CD4-positive, alpha-beta T cell (primary cell): ENCODE measurements at regions not wholly inside any gene's neighbourhood (a gene's known extent, or its start where the extent isn't known, plus 50 kb on each side); places are given as distances from the start of the nearest gene placed in this dataset.

Experiments used
- ATAC-seq: fragments of 200-7000 bp; cut with Tn5 transposase; one replicate; pipeline ENCODE4 v1.10.0; 2022; ENCODE audit warnings: mild to moderate bottlenecking; ENCODE audit not compliant: poor library complexity
- CTCF ChIA-PET: fragments of 350-600 bp; sonication (Branson Sonifier 250); formaldehyde crosslinking; loops from one replicate; lab custom pipeline; 2021; ENCODE audit warnings: antibody characterized with exemption, inconsistent platforms; lab: Charles Lee
- POLR2A ChIA-PET: fragments of 350-600 bp; sonication (Branson Sonifier 250); formaldehyde crosslinking; loops from one replicate; lab custom pipeline; 2021; ENCODE audit warnings: antibody characterized with exemption, inconsistent platforms; lab: Charles Lee
- DNase-seq, 14 experiments: peaks; one replicate each; pipeline ENCODE4 v3.0.0-alpha.2; 2013 to 2020; ENCODE audit warnings: mixed read lengths in 2 of 14
- H3K27ac ChIP-seq, 2 donors: one replicate each; pipeline versions ENCODE4 v1.5.1 to v1.7.0; 2013; ENCODE audit warnings: low read length in 2 of 2, low read depth in 1 of 2, mild to moderate bottlenecking in 1 of 2
- H3K27me3 ChIP-seq, 2 experiments: 1 replicate in 1 of 2; 2 replicates in 1 of 2; pipeline versions ENCODE4 v1.6.1 to v1.7.0; 2013; ENCODE audit warnings: low read length in 2 of 2, control low read depth in 1 of 2, mild to moderate bottlenecking in 1 of 2, moderate library complexity in 1 of 2; ENCODE audit not compliant: insufficient read depth in 2 of 2, control insufficient read depth in 1 of 2
- H3K36me3 ChIP-seq: one replicate; pipeline ENCODE4 v1.6.1; 2013; ENCODE audit warnings: low read length, control low read depth; ENCODE audit not compliant: insufficient read depth
- H3K4me1 ChIP-seq: one replicate; pipeline ENCODE4 v1.6.1; 2013; ENCODE audit warnings: low read length, control low read depth; ENCODE audit not compliant: insufficient read depth
- H3K4me3 ChIP-seq: one replicate; pipeline ENCODE4 v1.5.1; 2013; ENCODE audit warnings: mild to moderate bottlenecking, low read length, moderate library complexity
- H3K9me3 ChIP-seq, 2 experiments: 1 replicate in 1 of 2; 2 replicates in 1 of 2; pipeline versions ENCODE4 v1.6.1 to v1.7.0; 2013; ENCODE audit warnings: low read length in 2 of 2, mild to moderate bottlenecking in 2 of 2, control low read depth in 1 of 2, moderate library complexity in 1 of 2; ENCODE audit not compliant: control insufficient read depth in 1 of 2, insufficient read depth in 1 of 2
- H3K27ac Mint-ChIP-seq: one replicate; pipeline ENCODE4 v1.8.0; 2020; ENCODE audit warnings: mixed read lengths
- H3K27me3 Mint-ChIP-seq: one replicate; pipeline ENCODE4 v1.8.0; 2021; ENCODE audit warnings: mixed read lengths
- H3K36me3 Mint-ChIP-seq: one replicate; pipeline ENCODE4 v1.8.0; 2021; ENCODE audit warnings: low read depth, mixed read lengths
- H3K4me1 Mint-ChIP-seq: one replicate; pipeline ENCODE4 v1.8.0; 2021; ENCODE audit warnings: low read depth, mixed read lengths
- H3K4me3 Mint-ChIP-seq: one replicate; pipeline ENCODE4 v1.8.0; 2020; ENCODE audit warnings: mild to moderate bottlenecking, mixed read lengths
- H3K9me3 Mint-ChIP-seq: one replicate; pipeline ENCODE4 v1.8.0; 2020; ENCODE audit warnings: mixed read lengths
- intact Hi-C, 2 experiments: fragments of 100-400 bp; cut with DNase I in 1 of 2; cut with micrococcal nuclease in 1 of 2; formaldehyde crosslinking; loops; one replicate each; pipeline versions ENCODE4 v1.15.1 to v1.9.0; 2023 to 2025; cut with DNase I, micrococcal nuclease
- TF ChIP-seq, protein P1 (sequence below): fragments of 200-600 bp; IDR thresholded peaks from one replicate; pipeline ENCODE4 v1.8.0; 2022; ENCODE audit warnings: antibody characterized with exemption, mild to moderate bottlenecking

DNA sequence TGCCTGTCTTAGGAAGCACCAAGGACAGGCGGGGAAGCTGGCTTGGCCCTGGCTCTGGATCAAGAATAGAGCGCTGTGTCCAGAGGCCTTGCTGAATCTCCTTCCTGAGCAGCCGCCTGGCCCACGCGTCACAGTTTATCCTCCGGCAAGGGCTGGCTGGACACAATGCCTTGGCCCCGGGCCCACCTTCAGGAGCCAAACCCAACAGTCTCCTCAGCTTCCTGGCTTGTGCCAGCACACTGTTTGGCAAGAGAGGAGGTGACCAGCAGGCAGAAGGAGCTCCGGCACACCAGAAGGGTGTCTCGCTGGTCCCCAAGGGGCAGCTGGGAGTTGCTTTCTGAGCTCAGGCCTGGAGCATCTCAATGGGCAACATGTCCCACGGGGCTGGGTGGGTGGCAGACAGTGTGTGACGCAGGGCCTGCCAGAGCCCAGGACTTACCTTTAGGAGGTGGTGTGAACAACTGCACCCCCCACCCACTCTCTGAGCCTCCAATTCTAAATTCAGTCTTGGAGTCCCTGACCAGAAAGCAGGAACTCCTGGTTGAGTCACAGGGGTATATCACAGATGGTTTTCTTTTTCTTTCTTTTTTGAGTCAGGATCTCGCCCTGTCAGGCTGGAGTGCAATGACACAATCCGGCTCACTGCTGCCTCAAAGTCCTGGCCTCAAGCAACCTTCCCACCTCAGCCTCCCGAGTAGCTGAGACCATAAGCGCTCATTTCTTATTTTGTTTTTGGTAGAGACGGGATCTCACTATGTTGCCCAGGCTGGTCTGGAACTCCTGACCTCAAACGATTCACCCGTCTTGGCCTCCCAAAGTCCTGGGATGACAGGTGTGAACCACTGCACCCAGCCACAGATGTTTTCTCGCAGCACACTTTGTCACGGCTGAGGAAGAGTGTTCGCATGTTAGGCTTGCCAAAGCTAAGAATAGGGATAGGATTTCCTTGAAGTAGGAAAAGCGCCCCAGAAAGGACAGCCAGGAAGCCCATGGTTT, 361.2 kb downstream of the BCOR start:
- intact Hi-C loops = loop anchor here in 1 of 2 experiments (10.0 kb wide), 2 partner anchors 318 to 428 kb away; no protein-coding TSS in a partner anchor
- no peaks in the 10 kb centered on the region for H3K27me3 ChIP-seq
- no peaks in the 10 kb centered on the region for H3K4me1 ChIP-seq
- TF ChIP-seq, protein P1, sequence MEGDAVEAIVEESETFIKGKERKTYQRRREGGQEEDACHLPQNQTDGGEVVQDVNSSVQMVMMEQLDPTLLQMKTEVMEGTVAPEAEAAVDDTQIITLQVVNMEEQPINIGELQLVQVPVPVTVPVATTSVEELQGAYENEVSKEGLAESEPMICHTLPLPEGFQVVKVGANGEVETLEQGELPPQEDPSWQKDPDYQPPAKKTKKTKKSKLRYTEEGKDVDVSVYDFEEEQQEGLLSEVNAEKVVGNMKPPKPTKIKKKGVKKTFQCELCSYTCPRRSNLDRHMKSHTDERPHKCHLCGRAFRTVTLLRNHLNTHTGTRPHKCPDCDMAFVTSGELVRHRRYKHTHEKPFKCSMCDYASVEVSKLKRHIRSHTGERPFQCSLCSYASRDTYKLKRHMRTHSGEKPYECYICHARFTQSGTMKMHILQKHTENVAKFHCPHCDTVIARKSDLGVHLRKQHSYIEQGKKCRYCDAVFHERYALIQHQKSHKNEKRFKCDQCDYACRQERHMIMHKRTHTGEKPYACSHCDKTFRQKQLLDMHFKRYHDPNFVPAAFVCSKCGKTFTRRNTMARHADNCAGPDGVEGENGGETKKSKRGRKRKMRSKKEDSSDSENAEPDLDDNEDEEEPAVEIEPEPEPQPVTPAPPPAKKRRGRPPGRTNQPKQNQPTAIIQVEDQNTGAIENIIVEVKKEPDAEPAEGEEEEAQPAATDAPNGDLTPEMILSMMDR = no peak
- CTCF ChIA-PET = no interaction called here
- Mint-ChIP-seq H3K4me1 (no peaks in the 10 kb centered on the region), H3K27me3 (no peaks in the 10 kb centered on the region), H3K36me3 (no peaks in the 10 kb centered on the region), H3K9me3 (no peaks in the 10 kb centered on the region), H3K27ac (no peak overlapping the region), H3K4me3 (no peak overlapping the region)
- no peak overlapping the region for H3K4me3 ChIP-seq
- H3K9me3 ChIP-seq = no peaks in the 10 kb centered on the region
- no peak for ATAC-seq
- no peak for DNase-seq
- POLR2A ChIA-PET = no interaction called here
- no peak overlapping the region for H3K27ac ChIP-seq
- no peaks in the 10 kb centered on the region for H3K36me3 ChIP-seq

DNA sequence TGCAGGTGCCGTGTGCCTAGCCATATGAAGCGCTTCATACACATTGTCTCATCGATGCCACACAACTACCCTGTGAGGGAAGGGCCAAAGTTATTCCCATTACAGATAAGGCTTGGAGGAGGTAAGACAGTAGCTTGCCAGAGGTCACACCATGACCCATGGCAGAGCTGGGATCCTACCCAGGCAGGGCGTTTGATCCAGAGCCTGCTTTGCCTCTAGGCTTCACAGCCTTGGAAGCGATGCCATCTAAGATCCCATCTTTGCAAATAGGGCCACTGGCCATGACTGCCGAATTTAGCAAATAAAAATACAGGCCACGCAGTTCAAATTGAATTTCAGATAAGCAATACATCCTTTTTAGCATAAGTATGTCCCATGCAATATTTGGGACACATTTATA, 358.2 kb downstream of the BCOR start:
- TF ChIP-seq, protein P1 = no peak
- H3K9me3 Mint-ChIP-seq = no peaks in the 10 kb centered on the region
- H3K27me3 ChIP-seq = no peaks in the 10 kb centered on the region
- DNase-seq (no peak), ATAC-seq (no peak)
- no peaks in the 10 kb centered on the region for H3K27me3 Mint-ChIP-seq
- no peaks in the 10 kb centered on the region for H3K36me3 Mint-ChIP-seq
- H3K27ac ChIP-seq = no peak overlapping the region
- intact Hi-C loops = loop anchor here in 1 of 2 experiments (10.0 kb wide), 2 partner anchors 315 to 425 kb away; no protein-coding TSS in a partner anchor
- H3K27ac Mint-ChIP-seq = no peak overlapping the region
- H3K4me3 Mint-ChIP-seq = no peak overlapping the region
- ChIA-PET CTCF (no interaction called here), POLR2A (no interaction called here)
- no peak overlapping the region for H3K4me3 ChIP-seq
- H3K36me3 ChIP-seq = no peaks in the 10 kb centered on the region
- no peaks in the 10 kb centered on the region for H3K4me1 Mint-ChIP-seq
- no peaks in the 10 kb centered on the region for H3K9me3 ChIP-seq
- H3K4me1 ChIP-seq = no peaks in the 10 kb centered on the region

- Histone ChIP-seq H3K9me3 (no peaks in the 10 kb centered on the region), H3K4me1 (no peaks in the 10 kb centered on the region), H3K4me3 (no peak overlapping the region), H3K36me3 (no peaks in the 10 kb centered on the region), H3K27ac (no peak overlapping the region), H3K27me3 (no peaks in the 10 kb centered on the region)
- TF ChIP-seq, protein P1 = no peak
- intact Hi-C loops = no loop called here
- ChIA-PET CTCF (no interaction called here), POLR2A (no interaction called here)
- H3K27ac Mint-ChIP-seq = no peak overlapping the region
- no peak overlapping the region for H3K4me3 Mint-ChIP-seq
- no peaks in the 10 kb centered on the region for H3K27me3 Mint-ChIP-seq
- H3K4me1 Mint-ChIP-seq = no peaks in the 10 kb centered on the region
- no peak for ATAC-seq
- no peak for DNase-seq
- H3K36me3 Mint-ChIP-seq = no peaks in the 10 kb centered on the region
- H3K9me3 Mint-ChIP-seq = no peaks in the 10 kb centered on the region
These were observed 357.7 kb downstream of the BCOR start for GRCh38 chrX:39740078-39740477.
